ENCODE measurements at regions not wholly inside any gene's neighbourhood (a gene's known extent, or its start where the extent isn't known, plus 50 kb on each side); places are given as distances from the start of the nearest gene placed in this dataset.

DNA sequence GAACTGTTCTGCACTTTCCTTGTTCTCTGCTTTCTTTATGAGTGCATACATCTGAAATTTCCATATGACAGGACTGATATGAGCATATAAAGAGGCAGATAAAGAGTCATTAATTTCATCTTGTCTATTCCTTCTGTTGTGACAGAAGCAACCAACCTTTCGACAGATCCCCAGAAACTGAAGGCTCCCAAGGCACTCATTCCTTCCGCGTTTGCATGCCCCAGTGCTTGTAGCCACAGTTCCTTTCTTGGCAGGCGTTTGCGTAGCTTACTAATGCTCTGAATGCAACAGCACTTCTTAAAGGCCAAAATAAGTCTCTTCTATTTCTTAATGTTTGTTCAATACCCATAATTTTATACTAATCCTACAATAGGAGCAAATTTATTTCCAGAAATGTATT is 94.0 kb upstream of the TBL1X start:
- TF ChIP-seq, protein P1, sequence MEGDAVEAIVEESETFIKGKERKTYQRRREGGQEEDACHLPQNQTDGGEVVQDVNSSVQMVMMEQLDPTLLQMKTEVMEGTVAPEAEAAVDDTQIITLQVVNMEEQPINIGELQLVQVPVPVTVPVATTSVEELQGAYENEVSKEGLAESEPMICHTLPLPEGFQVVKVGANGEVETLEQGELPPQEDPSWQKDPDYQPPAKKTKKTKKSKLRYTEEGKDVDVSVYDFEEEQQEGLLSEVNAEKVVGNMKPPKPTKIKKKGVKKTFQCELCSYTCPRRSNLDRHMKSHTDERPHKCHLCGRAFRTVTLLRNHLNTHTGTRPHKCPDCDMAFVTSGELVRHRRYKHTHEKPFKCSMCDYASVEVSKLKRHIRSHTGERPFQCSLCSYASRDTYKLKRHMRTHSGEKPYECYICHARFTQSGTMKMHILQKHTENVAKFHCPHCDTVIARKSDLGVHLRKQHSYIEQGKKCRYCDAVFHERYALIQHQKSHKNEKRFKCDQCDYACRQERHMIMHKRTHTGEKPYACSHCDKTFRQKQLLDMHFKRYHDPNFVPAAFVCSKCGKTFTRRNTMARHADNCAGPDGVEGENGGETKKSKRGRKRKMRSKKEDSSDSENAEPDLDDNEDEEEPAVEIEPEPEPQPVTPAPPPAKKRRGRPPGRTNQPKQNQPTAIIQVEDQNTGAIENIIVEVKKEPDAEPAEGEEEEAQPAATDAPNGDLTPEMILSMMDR (conservative IDR thresholded peaks at IDR 0.05 in 1 of 2, IDR thresholded peaks at IDR 0.05 in 1 of 2; ENCODE audit: extremely low read depth in 1 of 2, insufficient read depth in 1 of 2, low read depth in 1 of 2, low read length in 2 of 2) = no peak
- no peak for TF ChIP-seq EZH2 (IDR thresholded peaks at IDR 0.05; ENCODE audit: borderline replicate concordance, low read length)

Measured in mammary epithelial cell (primary cell).